HG03442 (cell line): ENCODE measurements at regions not wholly inside any gene's neighbourhood (a gene's known extent, or its start where the extent isn't known, plus 50 kb on each side); places are given as distances from the start of the nearest gene placed in this dataset.
A peak's percentile ranks its signal among the peaks of the same experiment; 100 is the strongest.
"Not testable (repeated sequence)": the region's sequence is repeated elsewhere in the genome, so short reads cannot be mapped to it uniquely, and the experiment has no call there.

Source experiments
- ATAC-seq: cut with Tn5 transposase; IDR thresholded peaks from one replicate; pipeline ENCODE4 v1.9.1; 2021; ENCODE audit warnings: mild to moderate bottlenecking, moderate library complexity; ENCODE audit not compliant: unreplicated experiment

- no peak for ATAC-seq
These were observed 384.4 kb upstream of the CAMK1G start for GRCh38 chr1:209198961-209199750.

DNA sequence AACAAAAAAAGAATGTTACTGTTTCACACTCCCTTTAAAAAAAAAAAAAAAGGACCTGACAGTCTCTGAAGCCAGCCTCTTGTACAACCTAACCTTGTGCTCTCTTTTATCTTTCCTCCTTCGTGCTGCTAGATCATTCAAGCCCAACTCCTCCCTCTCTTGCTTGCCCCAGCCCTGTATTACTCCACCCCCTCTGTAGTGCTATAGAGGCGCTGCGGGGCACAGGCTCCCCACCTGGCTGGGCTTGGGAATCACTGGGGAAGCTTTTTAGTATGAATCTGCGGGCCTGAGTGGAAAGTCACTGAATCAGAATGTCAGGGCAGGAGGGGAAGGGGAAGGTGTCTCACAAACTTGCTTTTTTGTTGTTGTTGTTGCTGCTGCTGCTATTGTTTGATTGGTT lies 383.7 kb upstream of the CAMK1G start:
- no peak for ATAC-seq

DNA sequence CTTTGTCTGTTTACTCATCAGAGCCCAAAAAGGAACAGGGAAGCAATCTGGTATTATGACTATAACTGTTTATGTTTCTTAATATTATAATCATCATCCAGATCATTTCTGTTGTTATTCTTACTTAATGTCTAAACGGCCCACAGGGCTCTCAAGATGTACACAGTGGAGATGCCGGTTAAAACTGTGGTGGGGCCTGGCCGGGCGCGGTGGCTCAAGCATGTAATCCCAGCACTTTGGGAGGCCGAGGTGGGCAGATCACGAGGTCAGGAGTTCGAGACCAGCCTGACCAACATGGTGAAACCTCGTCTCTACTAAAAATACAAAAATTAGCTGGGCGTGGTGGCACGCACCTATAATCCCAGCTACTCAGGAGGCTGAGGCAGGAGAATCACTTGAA lies 381.2 kb upstream of the CAMK1G start:
- not testable (repeated sequence) for ATAC-seq

DNA sequence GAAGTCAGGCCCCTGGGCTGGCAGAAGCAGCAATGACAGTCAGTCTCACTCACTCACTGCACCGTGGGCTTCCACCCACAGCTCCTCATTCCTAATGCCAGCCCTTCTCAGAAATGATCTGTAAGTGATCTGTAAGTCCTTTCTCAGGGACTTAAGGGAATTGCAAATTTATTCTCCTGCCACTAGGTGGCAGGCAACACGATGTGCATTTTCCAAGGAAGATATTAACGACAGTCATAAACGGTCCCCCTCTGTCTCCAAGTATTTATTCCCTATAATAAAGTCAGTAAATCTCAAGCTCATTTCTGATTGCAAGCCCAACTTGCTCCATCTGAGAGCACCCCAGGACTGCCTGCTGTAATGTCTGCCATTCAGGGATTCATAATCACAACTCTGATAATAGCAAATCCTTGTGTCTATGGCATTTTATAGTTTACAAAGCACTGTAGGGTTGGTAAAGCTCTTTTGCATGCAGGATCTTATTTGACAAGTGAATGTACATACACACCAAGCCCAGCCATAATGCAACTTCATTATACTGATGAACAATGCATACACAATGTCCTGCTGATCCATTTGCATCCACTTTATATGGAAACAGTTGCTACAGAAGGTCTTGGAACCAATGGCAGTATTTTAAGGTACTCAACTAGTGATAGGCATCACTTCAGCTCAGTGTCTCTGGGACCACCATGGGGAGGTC lies 380.5 kb upstream of the CAMK1G start:
- ATAC-seq, result no peak

- ATAC-seq, result no peak
These were observed 380.0 kb upstream of the CAMK1G start for GRCh38 chr1:209203533-209203895.

DNA sequence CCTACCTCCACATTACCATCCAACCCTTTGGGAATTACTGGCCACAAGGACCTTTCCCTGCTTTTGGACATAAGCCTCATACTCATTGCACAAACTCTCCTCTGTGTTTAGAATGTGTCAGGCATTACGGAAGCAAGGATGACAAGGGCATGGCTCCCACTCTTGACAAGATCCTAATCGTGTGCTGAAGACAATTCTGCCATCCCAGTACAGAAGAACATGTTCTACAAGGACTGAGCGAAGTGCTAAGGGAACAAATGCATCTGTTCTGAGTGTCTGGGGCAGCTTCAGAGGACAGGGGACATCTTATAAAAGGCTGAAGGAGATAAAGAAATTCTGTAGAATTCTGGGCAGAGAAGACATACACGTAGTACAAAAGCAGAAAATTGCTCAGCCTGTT lies 378.5 kb upstream of the CAMK1G start:
- ATAC-seq, result no peak

DNA sequence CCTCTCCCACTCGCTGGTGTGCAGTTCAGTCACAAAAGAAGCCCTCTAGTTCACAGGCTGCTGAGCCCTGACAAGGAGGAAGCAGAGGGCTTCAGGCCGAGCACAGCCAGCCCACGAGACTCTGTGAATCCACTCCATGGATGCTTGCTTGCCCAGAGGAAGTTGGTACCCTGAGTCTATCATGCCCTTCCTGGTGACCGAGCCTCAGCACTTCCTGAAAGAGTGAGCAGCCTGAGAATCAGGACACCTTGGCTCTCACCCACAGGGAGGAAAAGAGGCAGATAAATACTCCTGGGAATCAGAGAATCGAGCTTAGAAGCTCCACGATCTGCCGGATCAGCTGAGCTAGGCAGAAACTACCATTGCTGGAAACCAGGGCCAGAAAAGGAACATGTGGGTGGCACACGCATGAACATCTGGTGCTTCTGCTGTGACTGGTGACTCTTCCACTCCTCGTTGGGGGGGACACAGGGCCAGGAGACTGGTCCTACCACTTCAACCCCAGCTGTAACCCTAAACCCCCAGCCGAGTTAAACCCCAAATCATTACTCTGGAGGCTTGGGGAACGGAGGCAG lies 376.3 kb upstream of the CAMK1G start:
- ATAC-seq, result no peak

DNA sequence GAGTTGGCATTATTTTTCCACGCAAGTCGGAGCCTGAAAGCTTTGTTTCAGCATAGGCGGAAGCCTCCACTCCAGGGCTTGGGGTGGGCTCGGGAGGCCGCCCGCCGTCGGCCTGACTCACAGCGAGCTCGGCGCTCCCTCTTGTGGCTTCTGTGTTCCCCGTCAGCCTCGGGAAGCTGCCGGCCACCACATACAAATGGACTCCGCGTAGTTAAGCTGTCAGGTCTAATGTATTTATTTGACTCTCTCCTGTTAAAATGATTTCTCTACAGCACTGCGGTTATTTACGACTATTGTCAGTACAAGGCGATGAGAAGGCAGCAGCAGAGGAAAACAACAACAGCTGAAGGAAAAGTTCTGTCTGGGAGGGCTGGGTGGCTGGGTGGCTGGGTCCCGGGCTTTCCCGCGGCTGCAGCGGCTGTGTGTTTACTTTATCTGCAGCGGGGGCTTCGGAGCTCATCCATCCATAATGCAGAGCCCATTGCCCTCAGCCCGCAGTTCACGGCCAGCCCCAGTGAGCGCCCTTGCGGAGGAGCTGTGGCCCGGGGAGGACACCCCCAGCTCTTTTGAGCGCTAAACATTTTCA lies 375.7 kb upstream of the CAMK1G start:
- peak; percentile 75 for ATAC-seq

DNA sequence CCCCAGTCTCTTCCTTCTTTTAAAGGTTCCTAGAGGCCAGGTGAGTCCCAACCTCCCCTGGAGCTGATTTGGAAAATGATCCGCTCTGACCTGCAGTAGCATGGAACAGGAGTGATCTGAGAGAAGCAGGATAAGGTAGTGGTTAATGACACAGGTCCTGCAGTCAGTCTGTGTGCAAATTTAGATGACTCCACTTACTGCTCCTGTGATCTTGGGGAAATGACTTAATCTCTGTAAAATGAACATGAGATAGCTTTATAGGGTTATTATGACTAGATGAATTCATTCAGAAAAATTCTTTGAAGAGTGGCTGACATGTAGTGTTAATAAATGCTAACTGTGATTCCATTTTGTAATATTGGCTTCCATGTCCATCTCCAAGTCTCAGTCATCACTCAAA lies 374.9 kb upstream of the CAMK1G start:
- ATAC-seq, result no peak

- ATAC-seq, result no peak
These were observed 369.5 kb upstream of the CAMK1G start for GRCh38 chr1:209213989-209214388.

DNA sequence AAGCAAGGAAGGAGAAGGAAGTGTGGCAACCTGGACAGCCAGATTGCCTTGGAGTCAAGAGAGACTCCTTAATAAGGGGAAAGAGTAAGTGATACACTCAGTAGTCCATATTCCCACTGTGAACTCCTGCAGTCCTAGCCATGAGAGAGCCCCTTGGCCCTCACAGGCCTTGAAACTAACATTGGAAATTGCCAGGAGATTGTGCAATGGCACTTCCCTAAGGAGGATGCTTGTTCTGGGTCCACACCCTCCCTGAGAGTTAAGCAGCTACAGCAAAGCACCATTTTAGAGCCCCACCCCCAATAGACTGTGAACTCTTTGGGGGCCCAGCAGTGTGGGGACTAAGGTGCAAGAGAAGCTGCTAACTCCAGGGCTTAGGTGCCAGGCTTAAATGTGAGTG lies 367.7 kb upstream of the CAMK1G start:
- ATAC-seq, result no peak

DNA sequence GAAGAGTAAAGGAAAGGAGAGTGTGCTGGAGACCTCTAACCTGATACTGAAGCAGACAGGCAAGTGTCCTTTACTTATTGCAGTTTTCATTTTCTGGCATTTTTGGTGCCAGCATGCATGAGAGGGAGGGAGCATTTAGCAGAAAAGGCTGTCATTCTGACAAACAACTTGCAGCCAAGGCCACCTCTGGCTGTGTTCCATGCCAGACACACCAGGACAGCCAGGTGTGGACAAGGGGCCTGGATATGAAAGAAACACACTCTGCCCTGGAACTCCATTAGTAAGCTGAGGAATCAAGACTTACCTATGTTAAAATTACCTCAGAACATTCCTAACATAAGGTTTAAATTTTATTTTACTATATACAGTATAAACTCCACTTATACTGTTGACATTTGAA lies 365.4 kb upstream of the CAMK1G start:
- ATAC-seq, result no peak

- ATAC-seq, result no peak
These were observed 364.5 kb upstream of the CAMK1G start for GRCh38 chr1:209218981-209219380.

DNA sequence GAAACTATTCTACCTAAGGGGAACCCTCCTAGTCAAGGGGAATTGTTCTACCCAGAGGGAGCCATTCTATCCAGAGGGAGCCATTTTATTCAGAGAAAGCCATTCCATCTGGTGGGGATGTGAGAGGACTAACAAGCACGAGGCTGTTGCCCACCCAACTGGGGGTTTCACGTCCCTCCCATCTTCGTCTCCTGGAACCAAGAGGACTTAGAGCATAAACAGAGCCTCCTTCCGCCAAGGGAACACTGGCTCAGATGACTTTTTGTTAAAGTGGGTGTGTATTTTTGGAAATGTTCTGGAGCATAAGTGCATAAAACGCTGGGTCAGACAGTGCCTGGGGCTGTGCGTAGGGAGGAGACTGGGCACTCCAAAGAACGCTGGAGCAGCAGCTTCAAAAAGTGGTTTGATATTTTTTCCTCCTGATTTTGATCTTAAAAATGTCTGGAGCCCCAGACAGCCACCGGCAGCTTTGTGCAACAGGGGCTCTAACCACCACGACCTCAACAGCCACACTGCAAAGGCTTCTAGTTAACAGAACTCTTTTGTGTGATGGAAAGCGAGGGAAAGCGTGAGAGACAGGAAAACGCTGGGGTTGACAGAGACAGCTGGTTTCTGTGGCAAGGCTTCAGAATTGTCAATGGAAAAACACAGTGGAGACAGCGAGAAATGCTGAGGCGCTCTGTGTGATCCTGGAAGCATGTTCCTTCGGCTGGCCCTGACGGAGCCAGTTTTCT lies 363.6 kb upstream of the CAMK1G start:
- ATAC-seq, result no peak

- ATAC-seq, result no peak
These were observed 360.7 kb upstream of the CAMK1G start for GRCh38 chr1:209222826-209223225.

- no peak for ATAC-seq
These were observed 359.7 kb upstream of the CAMK1G start for GRCh38 chr1:209223791-209224190.

DNA sequence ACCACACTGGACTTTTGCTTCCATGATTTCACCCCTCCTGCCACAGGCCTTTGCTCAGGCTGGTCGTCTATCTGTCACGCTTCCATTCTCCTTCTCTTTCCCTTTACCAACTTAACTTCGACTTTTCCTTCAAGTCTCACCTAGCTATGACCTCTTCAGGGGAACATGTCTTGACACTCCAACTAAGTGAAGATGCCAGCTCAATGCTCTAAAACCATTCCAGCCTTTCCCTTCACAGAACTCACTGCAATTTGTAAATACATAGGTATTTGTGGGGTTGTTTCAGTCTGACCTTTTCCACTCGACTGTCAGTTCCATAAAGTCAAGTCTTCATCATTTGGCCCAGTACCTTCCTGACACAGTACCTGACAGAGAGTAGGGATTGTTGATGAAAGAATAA lies 358.6 kb upstream of the CAMK1G start:
- ATAC-seq, result no peak

- ATAC-seq, result no peak
These were observed 356.3 kb upstream of the CAMK1G start for GRCh38 chr1:209227171-209227570.

DNA sequence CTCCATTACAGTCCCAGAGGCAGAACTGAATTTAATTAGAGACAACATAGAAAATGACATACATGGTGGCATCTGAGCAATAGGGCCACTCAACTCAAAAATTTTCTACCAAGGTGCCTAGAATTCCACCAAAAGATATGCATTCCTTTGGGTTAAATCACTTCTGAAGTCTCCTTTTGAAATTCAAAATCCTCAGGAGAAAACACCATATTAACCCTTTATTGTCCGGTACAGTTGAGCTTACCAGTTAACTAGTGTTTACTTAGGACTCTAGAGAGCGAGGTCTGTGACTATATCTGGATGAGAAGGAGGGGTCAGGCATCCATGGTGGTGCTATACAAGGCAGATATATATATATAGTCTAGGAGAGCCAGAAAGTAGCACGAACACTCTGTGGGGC lies 355.6 kb upstream of the CAMK1G start:
- no peak for ATAC-seq

- ATAC-seq, result no peak
These were observed 353.9 kb upstream of the CAMK1G start for GRCh38 chr1:209229494-209230061.

GRCh38 chr1:209230314-209230713 lies 353.2 kb upstream of the CAMK1G start:
- no peak for ATAC-seq
